AG09309 (cell line): ENCODE measurements at regions not wholly inside any gene's neighbourhood (a gene's known extent, or its start where the extent isn't known, plus 50 kb on each side); places are given as distances from the start of the nearest gene placed in this dataset.
"Not testable (repeated sequence)": the region's sequence is repeated elsewhere in the genome, so short reads cannot be mapped to it uniquely, and the experiment has no call there.

Source experiments
- DNase-seq: peaks from one replicate; pipeline ENCODE4 v3.0.0-alpha.2; 2010; ENCODE audit warnings: low read depth
- H3K4me3 ChIP-seq: 2 replicates; pipeline ENCODE4 v1.5.1; 2011; ENCODE audit warnings: mild to moderate bottlenecking, low read depth, low read length, moderate library complexity; ENCODE audit not compliant: control insufficient read depth
- CTCF ChIP-seq: IDR thresholded peaks from 2 replicates; pipeline ENCODE4 v1.5.1; 2011; ENCODE audit warnings: mild to moderate bottlenecking, low read depth, low read length, inconsistent platforms; ENCODE audit not compliant: insufficient read depth, control insufficient read depth; ENCODE audit errors: missing control alignments

- no peak overlapping the region for H3K4me3 ChIP-seq
- TF ChIP-seq CTCF: no peak
- no peak for DNase-seq
Observed at GRCh38 chr7:148507787-148508186, 82.8 kb upstream of the C7orf33 start.

- no peak for TF ChIP-seq CTCF
- H3K4me3 ChIP-seq: no peak overlapping the region
- DNase-seq: no peak
Observed at GRCh38 chr7:148514236-148514635, 76.3 kb upstream of the C7orf33 start.

DNA sequence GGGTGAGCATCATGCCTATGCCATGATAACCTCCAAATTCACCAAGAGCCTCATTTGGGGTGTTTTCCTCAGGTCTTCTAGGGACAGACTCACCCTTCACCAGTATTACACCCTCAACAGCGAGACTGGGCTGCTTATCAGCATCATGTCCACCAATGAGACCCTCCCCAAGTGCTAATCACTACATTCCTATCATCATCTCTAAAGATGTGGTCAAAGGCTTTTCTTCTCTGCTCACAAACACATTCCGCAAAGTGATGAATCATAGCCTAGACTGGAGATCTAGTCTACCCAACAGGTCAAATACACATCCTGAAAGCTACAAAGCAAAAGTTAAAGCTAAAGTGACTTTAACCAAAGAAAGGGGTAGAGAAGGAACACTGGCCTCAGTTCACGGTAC lies 75.3 kb upstream of the C7orf33 start:
- DNase-seq: no peak
- no peak overlapping the region for H3K4me3 ChIP-seq
- no peak for TF ChIP-seq CTCF

GRCh38 chr7:148515728-148516695 lies 74.6 kb upstream of the C7orf33 start:
- no peak overlapping the region for H3K4me3 ChIP-seq
- DNase-seq: no peak
- no peak for TF ChIP-seq CTCF

- not testable (repeated sequence) for DNase-seq, H3K4me3 ChIP-seq
Observed at GRCh38 chr7:148519386-148519785, 71.2 kb upstream of the C7orf33 start.

- no peak overlapping the region for H3K4me3 ChIP-seq
- no peak for DNase-seq
- TF ChIP-seq CTCF: no peak
Observed at GRCh38 chr7:148521271-148521670, 69.3 kb upstream of the C7orf33 start.

GRCh38 chr7:148523550-148523949 lies 67.0 kb upstream of the C7orf33 start:
- H3K4me3 ChIP-seq: no peak overlapping the region
- DNase-seq: no peak
- no peak for TF ChIP-seq CTCF
